LNCAP (cell line): ENCODE measurements at regions not wholly inside any gene's neighbourhood (a gene's known extent, or its start where the extent isn't known, plus 50 kb on each side); places are given as distances from the start of the nearest gene placed in this dataset.

Experiments
- TF ChIP-seq, protein P1 (sequence below): fragments of 450-650 bp; IDR thresholded peaks from 2 replicates; pipeline ENCODE4 v1.5.1; 2017; ENCODE audit warnings: mild to moderate bottlenecking

DNA sequence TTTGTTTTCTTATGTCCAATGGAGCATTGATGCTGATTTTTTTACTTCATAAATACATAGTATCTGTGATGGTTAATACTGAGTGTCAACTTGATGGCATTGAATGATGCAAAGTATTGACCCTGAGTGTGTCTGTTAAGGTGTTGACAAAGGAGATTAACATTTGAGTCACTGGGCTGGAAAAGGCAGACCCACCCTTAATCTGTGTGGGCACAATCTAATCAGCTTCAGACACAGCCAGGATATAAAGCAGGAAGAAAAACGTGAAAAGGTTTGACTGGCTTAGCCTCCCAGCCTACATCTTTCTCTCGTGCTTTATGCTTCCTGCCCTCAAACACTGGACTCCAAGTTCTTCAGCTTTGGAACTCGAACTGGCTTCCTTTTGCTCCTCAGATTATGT lies 230.6 kb upstream of the SPRY1 start:
- TF ChIP-seq, protein P1, sequence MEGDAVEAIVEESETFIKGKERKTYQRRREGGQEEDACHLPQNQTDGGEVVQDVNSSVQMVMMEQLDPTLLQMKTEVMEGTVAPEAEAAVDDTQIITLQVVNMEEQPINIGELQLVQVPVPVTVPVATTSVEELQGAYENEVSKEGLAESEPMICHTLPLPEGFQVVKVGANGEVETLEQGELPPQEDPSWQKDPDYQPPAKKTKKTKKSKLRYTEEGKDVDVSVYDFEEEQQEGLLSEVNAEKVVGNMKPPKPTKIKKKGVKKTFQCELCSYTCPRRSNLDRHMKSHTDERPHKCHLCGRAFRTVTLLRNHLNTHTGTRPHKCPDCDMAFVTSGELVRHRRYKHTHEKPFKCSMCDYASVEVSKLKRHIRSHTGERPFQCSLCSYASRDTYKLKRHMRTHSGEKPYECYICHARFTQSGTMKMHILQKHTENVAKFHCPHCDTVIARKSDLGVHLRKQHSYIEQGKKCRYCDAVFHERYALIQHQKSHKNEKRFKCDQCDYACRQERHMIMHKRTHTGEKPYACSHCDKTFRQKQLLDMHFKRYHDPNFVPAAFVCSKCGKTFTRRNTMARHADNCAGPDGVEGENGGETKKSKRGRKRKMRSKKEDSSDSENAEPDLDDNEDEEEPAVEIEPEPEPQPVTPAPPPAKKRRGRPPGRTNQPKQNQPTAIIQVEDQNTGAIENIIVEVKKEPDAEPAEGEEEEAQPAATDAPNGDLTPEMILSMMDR: no peak

DNA sequence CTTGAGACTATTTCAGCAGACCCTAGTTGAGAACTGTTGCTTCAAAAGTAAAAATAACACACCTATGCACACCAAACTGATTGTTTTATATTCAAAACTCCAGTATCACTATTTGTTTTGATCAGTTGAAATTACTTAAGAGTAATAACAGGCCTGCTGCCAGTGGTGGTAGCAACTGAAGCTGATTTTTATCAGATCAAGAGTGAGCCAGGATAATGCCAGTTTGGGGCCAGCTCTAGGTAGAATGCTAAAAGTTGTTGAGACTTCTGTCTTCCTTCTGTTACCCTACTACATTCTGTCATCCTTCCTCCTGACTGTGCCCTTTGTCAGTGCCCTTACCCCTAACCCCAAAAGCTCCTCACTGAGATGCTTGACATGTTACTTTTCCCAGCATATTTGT lies 228.7 kb upstream of the SPRY1 start:
- TF ChIP-seq, protein P1: no peak

DNA sequence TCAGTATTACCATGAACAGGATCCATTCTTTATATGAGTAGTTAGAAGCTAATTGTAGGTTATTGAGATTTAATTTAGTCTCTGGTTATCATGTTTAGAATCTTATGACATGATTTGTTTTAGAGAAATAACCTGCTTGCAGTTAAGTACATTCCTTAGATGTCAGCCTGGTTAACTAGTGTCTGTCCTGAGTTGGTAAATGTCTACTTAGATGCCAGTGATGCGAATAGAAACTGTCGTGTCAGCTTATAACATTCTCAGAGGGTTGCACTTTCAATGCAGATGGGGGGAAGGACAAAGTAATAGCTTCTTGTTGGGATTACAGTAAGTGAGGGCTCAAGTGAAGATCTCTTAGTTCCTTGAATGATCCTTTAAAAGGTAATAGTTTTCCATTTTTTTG lies 227.8 kb upstream of the SPRY1 start:
- TF ChIP-seq, protein P1: no peak

DNA sequence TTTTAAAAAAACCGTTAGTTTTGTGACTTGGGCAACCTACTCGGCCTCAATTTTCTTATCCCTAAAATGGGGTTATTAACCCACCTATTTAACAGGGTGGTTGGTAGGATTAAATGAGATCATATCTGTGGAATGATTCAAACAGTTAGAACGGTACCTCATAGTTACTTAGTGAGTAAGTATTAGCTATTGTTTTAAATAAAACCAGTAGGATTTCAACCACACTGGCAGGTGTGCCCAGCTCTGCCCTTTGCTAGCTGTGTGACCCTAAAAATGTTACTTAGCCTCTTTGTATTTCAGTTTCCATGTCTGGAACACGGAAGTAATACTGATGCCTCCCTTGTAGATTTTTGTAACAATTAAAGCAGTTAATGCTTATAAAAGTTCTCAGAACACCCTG lies 225.8 kb upstream of the SPRY1 start:
- TF ChIP-seq, protein P1: no peak

DNA sequence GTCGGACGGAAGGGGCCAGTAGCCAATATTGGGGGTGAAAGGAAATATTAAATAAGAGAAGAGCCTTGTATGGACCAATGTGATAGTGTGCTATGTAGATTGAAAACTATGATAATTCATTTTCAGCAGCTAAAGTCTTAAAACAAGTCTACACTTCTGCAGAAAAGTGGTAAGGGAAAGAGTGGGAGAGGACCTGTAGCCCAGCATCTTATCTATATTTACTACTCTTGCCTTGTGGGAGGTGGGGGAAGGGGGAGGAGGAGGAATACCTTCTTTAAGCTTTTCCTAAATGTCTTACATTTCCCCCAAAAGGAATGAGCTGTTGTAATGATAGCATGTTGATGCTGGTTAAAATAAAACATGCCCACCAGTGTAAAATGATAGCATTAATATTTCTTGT lies 220.0 kb upstream of the SPRY1 start:
- TF ChIP-seq, protein P1: no peak

DNA sequence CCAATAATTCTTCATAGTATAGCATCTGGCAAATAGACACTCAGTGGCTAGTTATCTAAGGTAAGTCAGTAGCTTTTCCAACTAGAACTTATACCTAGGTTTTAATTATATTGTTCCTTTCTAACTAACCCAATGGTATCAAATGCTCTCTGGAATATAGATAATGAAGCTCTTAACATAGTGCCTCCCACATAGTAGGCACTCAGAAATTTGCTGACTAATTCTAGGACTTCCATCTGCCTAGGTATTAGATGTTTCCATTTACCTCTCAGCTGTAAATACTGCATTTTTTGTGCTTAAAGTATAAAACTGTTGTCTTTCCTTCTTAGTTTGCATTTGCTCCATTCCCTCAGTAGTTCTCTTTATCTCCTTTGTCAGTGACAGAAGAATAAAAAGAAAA lies 214.3 kb upstream of the SPRY1 start:
- TF ChIP-seq, protein P1: no peak

DNA sequence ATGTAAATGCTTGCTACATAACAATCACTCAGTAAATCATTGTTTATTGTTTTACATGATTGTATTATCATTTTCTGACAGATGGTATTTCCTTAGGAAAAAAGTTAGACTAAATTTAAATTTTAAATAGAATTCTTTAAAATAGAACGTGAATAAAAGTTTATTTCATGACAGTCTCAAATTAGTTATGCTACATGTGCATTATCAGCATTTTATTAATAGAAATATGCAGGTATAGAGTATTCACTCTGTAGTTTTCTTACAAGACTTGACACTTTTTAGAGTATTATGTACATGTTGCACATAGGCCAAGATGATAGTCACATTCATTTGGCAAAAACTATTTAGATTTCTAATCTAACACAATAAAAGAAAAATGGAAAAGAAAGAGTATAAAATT lies 213.3 kb upstream of the SPRY1 start:
- TF ChIP-seq, protein P1: no peak

DNA sequence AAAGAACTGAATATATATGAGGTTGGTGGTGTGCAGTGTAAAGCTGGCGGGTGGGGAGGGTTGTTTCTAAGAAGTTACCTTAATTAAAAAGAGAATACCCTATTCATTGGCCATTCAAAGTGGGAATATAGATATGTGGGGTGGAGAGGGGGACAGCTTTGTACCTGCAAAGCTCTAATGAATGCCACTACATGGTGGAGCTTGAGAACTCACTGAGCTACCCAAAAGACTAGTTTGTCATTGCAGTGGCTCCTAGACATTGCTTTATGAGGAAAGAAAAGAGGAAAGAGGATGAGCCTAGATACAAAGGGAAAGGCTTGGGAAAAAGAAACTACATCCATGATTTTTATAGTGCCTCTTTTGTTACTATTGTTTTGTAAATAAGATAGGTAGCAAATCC lies 209.9 kb upstream of the SPRY1 start:
- TF ChIP-seq, protein P1: no peak
